HG03159 (cell line): ENCODE measurements at regions not wholly inside any gene's neighbourhood (a gene's known extent, or its start where the extent isn't known, plus 50 kb on each side); places are given as distances from the start of the nearest gene placed in this dataset.
"Not testable (repeated sequence)": the region's sequence is repeated elsewhere in the genome, so short reads cannot be mapped to it uniquely, and the experiment has no call there.

Experiments used
- ATAC-seq: cut with Tn5 transposase; IDR thresholded peaks from one replicate; pipeline ENCODE4 v1.9.1; 2021; ENCODE audit warnings: mild to moderate bottlenecking, moderate library complexity; ENCODE audit not compliant: unreplicated experiment

- not testable (repeated sequence) for ATAC-seq
Observed at GRCh38 chr4:184965230-184966050, 52.9 kb upstream of the HELT start.

- ATAC-seq, result not testable (repeated sequence)
Observed at GRCh38 chr4:184966051-184966691, 52.1 kb upstream of the HELT start.

- ATAC-seq, result not testable (repeated sequence)
Observed at GRCh38 chr4:184967699-184968098, 50.6 kb upstream of the HELT start.

GRCh38 chr4:184968366-184968765 lies 49.9 kb upstream of the HELT start:
- ATAC-seq, result no peak
